Choroid plexus epithelial cell (primary cell): ENCODE measurements at regions not wholly inside any gene's neighbourhood (a gene's known extent, or its start where the extent isn't known, plus 50 kb on each side); places are given as distances from the start of the nearest gene placed in this dataset.
A peak's percentile ranks its signal among the peaks of the same experiment; 100 is the strongest.

ENCODE experiments used
- DNase-seq: peaks from one replicate; pipeline ENCODE4 v3.0.0-alpha.2; 2010; ENCODE audit warnings: low read depth
- H3K4me3 ChIP-seq: 2 replicates; pipeline ENCODE4 v1.5.1; 2011; ENCODE audit warnings: low read depth, mild to moderate bottlenecking, control low read depth, low read length, moderate library complexity
- TF ChIP-seq, protein P1 (sequence below): conservative IDR thresholded peaks from 2 replicates; pipeline ENCODE4 v1.5.1; 2011; ENCODE audit warnings: low read depth, mild to moderate bottlenecking, control low read depth, inconsistent platforms, low read length, moderate library complexity

- TF ChIP-seq, protein P1, sequence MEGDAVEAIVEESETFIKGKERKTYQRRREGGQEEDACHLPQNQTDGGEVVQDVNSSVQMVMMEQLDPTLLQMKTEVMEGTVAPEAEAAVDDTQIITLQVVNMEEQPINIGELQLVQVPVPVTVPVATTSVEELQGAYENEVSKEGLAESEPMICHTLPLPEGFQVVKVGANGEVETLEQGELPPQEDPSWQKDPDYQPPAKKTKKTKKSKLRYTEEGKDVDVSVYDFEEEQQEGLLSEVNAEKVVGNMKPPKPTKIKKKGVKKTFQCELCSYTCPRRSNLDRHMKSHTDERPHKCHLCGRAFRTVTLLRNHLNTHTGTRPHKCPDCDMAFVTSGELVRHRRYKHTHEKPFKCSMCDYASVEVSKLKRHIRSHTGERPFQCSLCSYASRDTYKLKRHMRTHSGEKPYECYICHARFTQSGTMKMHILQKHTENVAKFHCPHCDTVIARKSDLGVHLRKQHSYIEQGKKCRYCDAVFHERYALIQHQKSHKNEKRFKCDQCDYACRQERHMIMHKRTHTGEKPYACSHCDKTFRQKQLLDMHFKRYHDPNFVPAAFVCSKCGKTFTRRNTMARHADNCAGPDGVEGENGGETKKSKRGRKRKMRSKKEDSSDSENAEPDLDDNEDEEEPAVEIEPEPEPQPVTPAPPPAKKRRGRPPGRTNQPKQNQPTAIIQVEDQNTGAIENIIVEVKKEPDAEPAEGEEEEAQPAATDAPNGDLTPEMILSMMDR: no peak
- no peak for DNase-seq
- no peak overlapping the region for H3K4me3 ChIP-seq
These were observed 331.3 kb upstream of the DCC start for GRCh38 chr18:52008736-52009135.

GRCh38 chr18:52009958-52010357 is 330.0 kb upstream of the DCC start:
- no peak overlapping the region for H3K4me3 ChIP-seq
- DNase-seq: no peak
- TF ChIP-seq, protein P1: no peak

DNA sequence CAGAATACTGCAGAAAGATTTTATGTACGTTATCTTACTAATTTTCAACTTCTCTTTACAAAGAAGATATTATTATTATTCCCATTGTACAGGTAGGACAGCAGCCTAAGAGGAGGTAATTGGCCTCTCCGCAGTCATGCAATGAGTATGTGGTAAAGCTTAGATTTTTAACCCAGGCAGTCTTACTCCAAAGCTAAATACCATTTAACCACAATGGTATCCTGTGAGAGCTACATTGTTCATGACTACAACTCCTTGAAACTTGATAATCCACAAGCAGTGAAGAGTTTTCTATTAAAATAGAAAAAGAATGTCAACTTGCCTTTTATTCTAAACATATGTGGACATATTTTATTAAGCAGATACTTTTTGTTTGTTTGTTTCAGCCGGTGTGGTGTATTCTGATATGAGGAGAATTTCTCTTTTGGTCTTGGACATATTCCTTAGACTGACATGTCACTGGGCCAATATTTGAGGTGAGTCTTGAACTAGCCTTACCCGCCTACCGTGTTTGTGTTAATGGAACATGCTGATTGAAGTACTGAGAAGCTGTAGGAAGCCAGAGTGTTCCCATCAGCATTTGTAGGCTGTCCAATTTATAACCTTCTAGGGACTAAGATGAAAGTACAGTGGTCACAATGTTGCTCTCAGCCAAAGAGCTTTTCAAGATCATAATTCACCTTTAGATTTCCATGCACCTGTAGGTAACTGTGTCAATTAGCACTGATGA is 293.9 kb upstream of the DCC start:
- DNase-seq: peak; percentile 1
- TF ChIP-seq, protein P1: no peak
- H3K4me3 ChIP-seq: no peak overlapping the region

- no peak for DNase-seq
- TF ChIP-seq, protein P1: no peak
- no peak overlapping the region for H3K4me3 ChIP-seq
These were observed 293.2 kb upstream of the DCC start for GRCh38 chr18:52046842-52047241.

DNA sequence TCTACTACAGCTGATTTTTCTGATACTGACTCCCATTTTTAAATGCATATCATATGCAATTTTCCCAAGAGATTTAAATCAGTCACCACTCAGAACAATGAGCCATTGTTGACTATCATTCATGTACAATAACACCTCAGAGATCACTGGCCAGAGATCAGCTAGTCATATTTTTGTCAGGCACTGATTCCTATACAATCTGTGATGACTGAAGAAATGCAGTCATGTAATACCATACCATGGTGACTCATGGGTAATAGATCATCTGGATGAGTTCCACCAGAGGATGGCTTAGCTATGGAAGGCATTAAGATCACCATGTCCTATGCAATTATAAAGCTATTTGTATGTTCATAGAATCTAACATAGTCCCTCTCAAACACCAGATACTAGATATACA is 285.7 kb upstream of the DCC start:
- no peak for DNase-seq
- TF ChIP-seq, protein P1: no peak

GRCh38 chr18:52060607-52061304 is 279.2 kb upstream of the DCC start:
- TF ChIP-seq, protein P1: no peak
- no peak overlapping the region for H3K4me3 ChIP-seq
- no peak for DNase-seq

More for the DNA sequence above, 285.7 kb upstream of the DCC start:
- H3K4me3 ChIP-seq: no peak overlapping the region
